ENCODE measurements at regions not wholly inside any gene's neighbourhood (a gene's known extent, or its start where the extent isn't known, plus 50 kb on each side); places are given as distances from the start of the nearest gene placed in this dataset.

DNA sequence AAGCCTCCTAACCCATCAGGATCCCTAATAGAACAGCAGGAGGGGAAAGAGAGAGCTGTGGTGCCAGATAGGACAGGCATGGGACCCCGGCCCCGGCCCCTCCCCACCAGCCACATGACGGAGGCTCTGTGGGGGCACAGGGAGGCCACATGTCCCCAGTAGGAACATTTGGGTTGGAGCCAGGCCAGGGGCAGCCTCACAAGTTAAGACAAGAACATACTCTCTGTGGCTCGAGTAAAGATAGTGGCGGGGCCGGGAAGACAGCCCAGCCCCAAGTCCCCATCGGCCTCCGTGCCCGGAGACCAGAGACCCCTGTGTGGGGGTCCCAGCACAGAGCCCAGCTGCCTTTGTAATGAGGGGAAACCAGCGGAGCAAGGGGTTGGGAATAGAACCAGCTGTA, 78.6 kb upstream of the GALNT9 start:
- Histone ChIP-seq H2BK5ac (ENCODE audit: insufficient read length, low read length) (no peak overlapping the region), H4K91ac (ENCODE audit: insufficient read length, low read depth, low read length) (no peak overlapping the region), H3T11ph (ENCODE audit: low read length) (no peak overlapping the region), H4K20me1 (ENCODE audit: control insufficient read depth, insufficient read depth, insufficient read length) (no peaks in the 10 kb centered on the region), H2BK15ac (ENCODE audit: low read depth, low read length) (no peak overlapping the region), H3K23me2 (ENCODE audit: insufficient read length, low read depth, low read length, poor library complexity, severe bottlenecking) (no peaks in the 10 kb centered on the region), H4K5ac (ENCODE audit: insufficient read length, low read depth, low read length) (no peak overlapping the region), H4K8ac (replicated peaks; ENCODE audit: insufficient read length, low read depth, low read length) (no peak overlapping the region), H2AK5ac (ENCODE audit: insufficient read length, low read length) (no peak overlapping the region), H2BK20ac (ENCODE audit: low read depth, low read length, poor library complexity, severe bottlenecking) (no peak overlapping the region), H3K4ac (ENCODE audit: low read depth, low read length) (no peak overlapping the region), H2BK120ac (ENCODE audit: low read depth, low read length, poor library complexity, severe bottlenecking) (no peak overlapping the region), H3K4me1 (ENCODE audit: insufficient read depth, low read length) (no peaks in the 10 kb centered on the region), H3K79me1 (ENCODE audit: insufficient read depth, low read depth, low read length, poor library complexity, severe bottlenecking) (no peaks in the 10 kb centered on the region), H2AFZ (ENCODE audit: low read length) (no peak overlapping the region), H3K23ac (ENCODE audit: insufficient read length, low read depth, low read length) (no peak overlapping the region), H3K27ac (ENCODE audit: insufficient read length, low read depth, low read length) (no peak overlapping the region), H3K9ac (ENCODE audit: extremely low read depth, insufficient read length, low read length) (no peak overlapping the region), H2BK12ac (ENCODE audit: insufficient read length, low read depth, low read length) (no peak overlapping the region), H3K9me3 (ENCODE audit: control insufficient read depth, low read depth, low read length) (no peaks in the 10 kb centered on the region), H3K4me2 (ENCODE audit: insufficient read depth, insufficient read length, low read length) (no peak overlapping the region), H3K27me3 (ENCODE audit: insufficient read depth, low read length) (peaks cover 2% of the 10 kb centered on the region; the same call in 1 of the 2 replicates), H3K56ac (ENCODE audit: insufficient read length, low read depth, low read length) (no peak overlapping the region), H3K18ac (ENCODE audit: insufficient read length, low read depth, low read length) (no peak overlapping the region), H3K14ac (ENCODE audit: insufficient read depth, low read length) (no peak overlapping the region), H3K79me2 (ENCODE audit: insufficient read depth, low read length) (no peaks in the 10 kb centered on the region)
- no peak for DNase-seq
- Mint-ChIP-seq H3K4me3 (no peak overlapping the region; a peak in 1 of 5 replicates), H3K9me3 (peaks cover 0 to 4% of the 10 kb centered on the region in 2 experiments; a peak in 2 of 5 replicates), H3K4me1 (no peaks in the 10 kb centered on the region), H3K27ac (no peak overlapping the region), H3K27me3 (ENCODE audit: low read depth) (peaks cover 60% of the 10 kb centered on the region), H3K36me3 (ENCODE audit: insufficient read depth in 1 of 3, low read depth in 3 of 3) (no peaks in the 10 kb centered on the region)
- TF ChIP-seq, protein P1, sequence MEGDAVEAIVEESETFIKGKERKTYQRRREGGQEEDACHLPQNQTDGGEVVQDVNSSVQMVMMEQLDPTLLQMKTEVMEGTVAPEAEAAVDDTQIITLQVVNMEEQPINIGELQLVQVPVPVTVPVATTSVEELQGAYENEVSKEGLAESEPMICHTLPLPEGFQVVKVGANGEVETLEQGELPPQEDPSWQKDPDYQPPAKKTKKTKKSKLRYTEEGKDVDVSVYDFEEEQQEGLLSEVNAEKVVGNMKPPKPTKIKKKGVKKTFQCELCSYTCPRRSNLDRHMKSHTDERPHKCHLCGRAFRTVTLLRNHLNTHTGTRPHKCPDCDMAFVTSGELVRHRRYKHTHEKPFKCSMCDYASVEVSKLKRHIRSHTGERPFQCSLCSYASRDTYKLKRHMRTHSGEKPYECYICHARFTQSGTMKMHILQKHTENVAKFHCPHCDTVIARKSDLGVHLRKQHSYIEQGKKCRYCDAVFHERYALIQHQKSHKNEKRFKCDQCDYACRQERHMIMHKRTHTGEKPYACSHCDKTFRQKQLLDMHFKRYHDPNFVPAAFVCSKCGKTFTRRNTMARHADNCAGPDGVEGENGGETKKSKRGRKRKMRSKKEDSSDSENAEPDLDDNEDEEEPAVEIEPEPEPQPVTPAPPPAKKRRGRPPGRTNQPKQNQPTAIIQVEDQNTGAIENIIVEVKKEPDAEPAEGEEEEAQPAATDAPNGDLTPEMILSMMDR (conservative IDR thresholded peaks at IDR 0.05): no peak
- WGBS (ENCODE audit: extremely low coverage, insufficient read length, low lambda C conversion rate): no CpG with 5 or more reads among the region's 10 CpGs
